Testis (tissue), 2 donors: ENCODE measurements at regions not wholly inside any gene's neighbourhood (a gene's known extent, or its start where the extent isn't known, plus 50 kb on each side); places are given as distances from the start of the nearest gene placed in this dataset.

Source experiments
- DNase-seq: peaks from one replicate; pipeline ENCODE4 v3.0.0-alpha.2; 2019
- H3K27ac ChIP-seq, 2 donors: fragments of 200-600 bp; sonication (generic); one replicate each; pipeline ENCODE4 v1.5.1; 2019
- H3K27me3 ChIP-seq: fragments of 200-600 bp; sonication (generic); one replicate; pipeline ENCODE4 v1.5.1; 2019
- H3K36me3 ChIP-seq: fragments of 200-600 bp; sonication (generic); one replicate; pipeline ENCODE4 v1.5.1; 2017; ENCODE audit warnings: low read depth; ENCODE audit errors: missing control alignments
- H3K4me1 ChIP-seq: fragments of 200-600 bp; sonication (generic); one replicate; pipeline ENCODE4 v1.5.1; 2019
- H3K4me3 ChIP-seq, 2 donors: fragments of 200-600 bp; sonication (generic); one replicate each; pipeline ENCODE4 v1.5.1; 2017 to 2019
- H3K9me3 ChIP-seq: fragments of 200-600 bp; sonication (generic); one replicate; pipeline ENCODE4 v1.5.1; 2017
- CTCF ChIP-seq, 3 experiments: fragments of 450-650 bp in 2 of 3; fragments of 200-600 bp in 1 of 3; sonication (generic) in 1 of 3; IDR thresholded peaks; one replicate each; pipeline ENCODE4 v1.5.1; 2016 to 2019; ENCODE audit warnings: antibody characterized with exemption in 3 of 3, mild to moderate bottlenecking in 2 of 3, moderate library complexity in 1 of 3
- POLR2A ChIP-seq: fragments of 450-650 bp; IDR thresholded peaks from one replicate; pipeline ENCODE4 v1.6.1; 2017; ENCODE audit warnings: antibody characterized with exemption, mild to moderate bottlenecking, moderate library complexity
- WGBS, 2 donors: methylation state at CpG; one replicate each; pipeline ENCODE4 v1.1.5; 2018; 5-methylcytosine and 5-hydroxymethylcytosine counted together
- intact Hi-C: fragments of 100-400 bp; cut with DNase I; formaldehyde crosslinking; loops from one replicate; pipeline ENCODE4 v1.15.1; 2023; ENCODE audit warnings: low total_unique reads

DNA sequence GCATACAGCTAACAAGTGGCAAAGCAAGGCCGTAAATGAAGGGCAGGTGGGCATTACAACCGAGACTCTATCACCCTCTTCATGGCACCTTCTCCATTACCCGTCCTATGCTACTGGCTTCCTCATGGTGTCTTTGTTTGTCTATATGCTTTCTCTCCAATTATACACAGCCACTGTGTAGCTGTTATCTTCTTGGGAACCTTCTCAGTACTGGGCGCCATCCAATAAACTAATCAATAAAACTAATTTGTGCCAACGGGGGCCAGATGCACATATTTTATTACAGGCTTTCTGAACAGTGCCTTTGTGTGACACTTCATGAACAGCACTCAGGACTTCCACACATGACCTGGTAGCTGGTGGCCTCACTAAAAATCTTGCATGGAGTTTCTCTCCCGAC is 149.8 kb upstream of the PCSK2 start:
- intact Hi-C loops, result no loop called here
- TF ChIP-seq CTCF (IDR thresholded peaks at IDR 0.05), result no peak
- no peaks in the 10 kb centered on the region for H3K9me3 ChIP-seq
- no peaks in the 10 kb centered on the region for H3K36me3 ChIP-seq
- H3K4me3 ChIP-seq, result no peak overlapping the region
- H3K27me3 ChIP-seq, result no peaks in the 10 kb centered on the region
- WGBS, 2 donors, result 77 to 80% methylated on average over 6 of the region's 6 CpGs
- DNase-seq, result no peak
- H3K4me1 ChIP-seq, result no peaks in the 10 kb centered on the region
- no peak overlapping the region for H3K27ac ChIP-seq

DNA sequence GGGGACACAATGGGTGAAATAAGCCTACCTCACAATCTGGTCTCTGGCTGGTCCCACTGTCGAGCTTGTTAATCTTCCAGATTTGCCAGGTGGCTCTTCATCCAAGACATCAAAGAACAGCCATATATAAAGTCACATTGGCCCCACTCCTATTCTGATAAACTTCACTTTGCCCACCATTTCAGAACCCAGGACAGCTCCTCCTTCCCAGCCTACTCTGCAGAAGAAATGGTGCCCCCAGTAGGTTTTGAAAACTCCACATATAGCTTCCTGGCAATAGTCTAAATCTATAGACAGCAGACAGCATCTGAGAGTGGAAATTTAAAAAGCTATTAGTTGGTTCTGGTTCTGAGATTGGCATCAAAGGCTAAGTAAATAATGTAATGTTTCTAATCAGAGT is 143.1 kb upstream of the PCSK2 start:
- Histone ChIP-seq H3K27me3 (no peaks in the 10 kb centered on the region), H3K36me3 (no peaks in the 10 kb centered on the region), H3K4me1 (no peaks in the 10 kb centered on the region), H3K4me3 (no peak overlapping the region), H3K9me3 (no peaks in the 10 kb centered on the region), H3K27ac (no peak overlapping the region)
- WGBS, 2 donors, result 14 to 50% methylated on average over 1 of the region's 1 CpG
- intact Hi-C loops, result no loop called here
- TF ChIP-seq POLR2A (no peak), CTCF (IDR thresholded peaks at IDR 0.05) (no peak)
- DNase-seq, result no peak

DNA sequence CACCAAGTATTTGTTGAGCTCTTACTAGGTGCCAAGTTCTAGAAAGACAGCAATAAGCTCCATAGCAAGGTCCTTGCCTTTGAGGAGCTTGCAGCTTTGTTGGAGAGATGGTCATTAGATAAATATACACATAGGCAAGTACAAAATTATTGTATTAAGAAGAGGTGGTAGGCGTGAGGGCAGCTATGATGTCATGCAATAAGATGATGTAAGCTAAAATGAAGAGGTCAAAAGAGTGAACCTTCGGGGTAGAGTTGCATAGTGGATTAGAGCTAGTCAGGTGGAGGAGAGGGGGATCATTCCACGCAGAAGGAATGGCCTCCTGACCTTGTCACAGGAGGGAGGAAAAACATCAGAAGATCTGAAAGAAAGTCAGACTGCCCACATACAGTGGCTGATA is 141.9 kb upstream of the PCSK2 start:
- TF ChIP-seq POLR2A (no peak), CTCF (IDR thresholded peaks at IDR 0.05) (no peak)
- intact Hi-C loops, result no loop called here
- no peaks in the 10 kb centered on the region for H3K9me3 ChIP-seq
- H3K27ac ChIP-seq, result no peak overlapping the region
- no peak overlapping the region for H3K4me3 ChIP-seq
- DNase-seq, result no peak
- no peaks in the 10 kb centered on the region for H3K27me3 ChIP-seq
- H3K36me3 ChIP-seq, result no peaks in the 10 kb centered on the region
- 70 to 80% methylated on average over 3 of the region's 3 CpGs for WGBS, 2 donors
- no peaks in the 10 kb centered on the region for H3K4me1 ChIP-seq

DNA sequence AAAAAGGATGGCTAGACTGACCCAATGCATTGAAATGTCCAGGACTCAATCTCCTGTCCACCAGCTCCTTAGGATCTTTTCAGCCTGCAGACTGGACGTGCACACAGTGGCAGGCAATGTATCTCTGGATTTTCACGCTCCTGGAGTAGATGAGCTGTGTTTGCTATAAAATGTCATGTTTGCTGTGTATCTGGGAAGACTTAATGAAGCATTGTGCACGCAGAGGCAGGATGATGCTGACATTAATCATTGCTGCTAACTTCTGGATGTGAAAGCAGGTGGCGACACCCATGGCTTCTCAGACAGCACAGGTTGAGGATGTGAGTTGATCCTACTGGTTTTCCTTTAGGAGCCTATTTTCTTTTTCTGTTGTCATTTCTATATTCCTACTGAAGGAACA is 133.1 kb upstream of the PCSK2 start:
- WGBS, 2 donors, result 77 to 86% methylated on average over 4 of the region's 4 CpGs
- no peaks in the 10 kb centered on the region for H3K27me3 ChIP-seq
- DNase-seq, result no peak
- H3K4me1 ChIP-seq, result no peaks in the 10 kb centered on the region
- no peak overlapping the region for H3K27ac ChIP-seq
- no peaks in the 10 kb centered on the region for H3K36me3 ChIP-seq
- TF ChIP-seq CTCF (IDR thresholded peaks at IDR 0.05), result no peak
- intact Hi-C loops, result no loop called here
- H3K9me3 ChIP-seq, result no peaks in the 10 kb centered on the region
- H3K4me3 ChIP-seq, result no peak overlapping the region

DNA sequence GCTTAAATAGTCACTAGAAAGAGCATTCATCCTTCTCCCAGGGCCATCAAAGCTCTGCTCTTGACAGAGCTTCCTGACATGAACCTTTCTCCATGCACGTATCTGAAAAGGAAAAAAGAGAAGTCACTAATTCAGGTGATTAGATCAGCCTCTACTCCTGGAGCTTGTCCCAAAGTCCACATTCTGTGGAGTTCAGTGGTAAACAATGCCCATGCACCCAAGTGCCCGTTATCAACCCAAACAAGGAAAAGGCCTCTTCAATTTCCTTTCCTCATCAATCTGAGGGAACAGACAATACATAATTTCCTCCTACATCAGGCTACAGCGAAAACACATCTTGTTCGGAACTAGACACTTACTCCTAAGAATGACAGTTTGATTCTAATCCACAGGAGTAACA is 129.2 kb upstream of the PCSK2 start:
- H3K9me3 ChIP-seq, result no peaks in the 10 kb centered on the region
- no peak for DNase-seq
- intact Hi-C loops, result no loop called here
- no peaks in the 10 kb centered on the region for H3K36me3 ChIP-seq
- no peak overlapping the region for H3K4me3 ChIP-seq
- no peak overlapping the region for H3K27ac ChIP-seq
- H3K27me3 ChIP-seq, result no peaks in the 10 kb centered on the region
- 61 to 65% methylated on average over 4 of the region's 4 CpGs for WGBS, 2 donors
- no peaks in the 10 kb centered on the region for H3K4me1 ChIP-seq
- no peak for TF ChIP-seq CTCF (IDR thresholded peaks at IDR 0.05)
- TF ChIP-seq POLR2A, result no peak
